Stomach (tissue), 8 donors: ENCODE measurements at regions not wholly inside any gene's neighbourhood (a gene's known extent, or its start where the extent isn't known, plus 50 kb on each side); places are given as distances from the start of the nearest gene placed in this dataset.

Source experiments
- DNase-seq, 2 donors: peaks; one replicate each; pipeline versions ENCODE4 v3.0.0 to v3.0.0-alpha.2; 2013 to 2019
- H3K27ac ChIP-seq, 5 donors: fragments of 200-600 bp in 4 of 5; sonication (generic) in 4 of 5; one replicate each; pipeline ENCODE4 v1.5.1; 2013 to 2019; ENCODE audit warnings: mild to moderate bottlenecking in 1 of 5, moderate library complexity in 1 of 5
- H3K27me3 ChIP-seq, 3 donors: fragments of 200-600 bp; sonication (generic); one replicate each; pipeline ENCODE4 v1.5.1; 2017 to 2019; ENCODE audit warnings: mixed run types in 1 of 3
- H3K36me3 ChIP-seq, 4 donors: fragments of 200-600 bp; sonication (generic); 1 replicate in 3 of 4; 2 replicates in 1 of 4; pipeline ENCODE4 v1.5.1; 2016 to 2019
- H3K4me1 ChIP-seq, 4 donors: fragments of 200-600 bp; sonication (generic); one replicate each; pipeline ENCODE4 v1.5.1; 2016 to 2019
- H3K4me3 ChIP-seq, 4 donors: fragments of 200-600 bp; sonication (generic) in 3 of 4; one replicate each; pipeline ENCODE4 v1.5.1; 2016 to 2019; ENCODE audit warnings: mild to moderate bottlenecking in 1 of 4
- H3K9me3 ChIP-seq, 4 donors: fragments of 200-600 bp; sonication (generic); one replicate each; pipeline ENCODE4 v1.5.1; 2016 to 2019
- CTCF ChIP-seq, 7 experiments: fragments of 450-650 bp in 4 of 7; fragments of 200-600 bp in 3 of 7; sonication (generic) in 3 of 7; IDR thresholded peaks; one replicate each; pipeline ENCODE4 v1.5.1; 2016 to 2019; ENCODE audit warnings: antibody characterized with exemption in 7 of 7, control low read depth in 2 of 7, mild to moderate bottlenecking in 1 of 7
- EP300 ChIP-seq: sonication (generic); formaldehyde crosslinking; IDR thresholded peaks from one replicate; pipeline ENCODE4 v1.6.1; 2017; ENCODE audit warnings: antibody characterized with exemption
- POLR2A ChIP-seq, 4 donors: fragments of 450-650 bp; IDR thresholded peaks; one replicate each; pipeline ENCODE4 v1.6.1; 2016; ENCODE audit warnings: antibody characterized with exemption in 4 of 4, control low read depth in 2 of 4, mild to moderate bottlenecking in 1 of 4, moderate library complexity in 1 of 4
- POLR2AphosphoS5 ChIP-seq, 3 donors: sonication (generic); formaldehyde crosslinking; IDR thresholded peaks; one replicate each; pipeline ENCODE4 v1.6.1; 2016; ENCODE audit warnings: antibody characterized with exemption in 3 of 3
- WGBS, 5 donors: extraction: QIAGEN DNeasy Blood & Tissue Kit in 3 of 5; methylation state at CpG; one replicate each; pipeline versions ENCODE4 v1.1.5 to v1.1.7; 2013 to 2018; 5-methylcytosine and 5-hydroxymethylcytosine counted together
- intact Hi-C: fragments of 100-400 bp; cut with DNase I; formaldehyde crosslinking; loops from one replicate; pipeline ENCODE4 v1.15.1; 2023; ENCODE audit warnings: low total_unique reads
- donor health status: healthy with polysubstance abuse.
- donor health status: Bipolar disorder and iron deficiency.
- donor health status: healthy.

- Histone ChIP-seq H3K4me1 (peaks cover 0 to 5% (median 0%) of the 10 kb centered on the region in 4 donors), H3K27me3 (no peaks in the 10 kb centered on the region), H3K4me3 (no peak overlapping the region), H3K27ac (no peak overlapping the region), H3K9me3 (no peaks in the 10 kb centered on the region), H3K36me3 (no peaks in the 10 kb centered on the region)
- intact Hi-C loops, result no loop called here
- WGBS, 5 donors, result 59 to 74% (median 69%) methylated on average over 4 of the region's 4 CpGs
- no peak for TF ChIP-seq POLR2A (IDR thresholded peaks at IDR 0.05)
- TF ChIP-seq EP300, result no peak
- TF ChIP-seq CTCF (IDR thresholded peaks at IDR 0.05), result no peak
- TF ChIP-seq POLR2AphosphoS5 (IDR thresholded peaks at IDR 0.05), result no peak
- DNase-seq, result no peak
Measured at GRCh38 chr7:25295387-25295786, 67.1 kb upstream of the NPVF start.

GRCh38 chr7:25296086-25296485 lies 67.8 kb upstream of the NPVF start:
- no peaks in the 10 kb centered on the region for H3K9me3 ChIP-seq
- DNase-seq, result no peak
- H3K27me3 ChIP-seq, result no peaks in the 10 kb centered on the region
- no peak overlapping the region for H3K27ac ChIP-seq
- TF ChIP-seq POLR2AphosphoS5 (IDR thresholded peaks at IDR 0.05) (no peak), CTCF (IDR thresholded peaks at IDR 0.05) (no peak), EP300 (no peak), POLR2A (IDR thresholded peaks at IDR 0.05) (no peak)
- H3K4me3 ChIP-seq, result no peak overlapping the region
- 92 to 100% (median 99%) methylated on average over 3 of the region's 3 CpGs for WGBS, 5 donors
- no peaks in the 10 kb centered on the region for H3K36me3 ChIP-seq
- H3K4me1 ChIP-seq, result peaks cover 0 to 5% (median 0%) of the 10 kb centered on the region in 4 donors
- intact Hi-C loops, result no loop called here

- H3K27me3 ChIP-seq, result no peaks in the 10 kb centered on the region
- intact Hi-C loops, result no loop called here
- H3K27ac ChIP-seq, result no peak overlapping the region
- 56 to 87% (median 76%) methylated on average over 1 of the region's 1 CpG for WGBS, 5 donors
- no peaks in the 10 kb centered on the region for H3K9me3 ChIP-seq
- peaks cover 0 to 5% (median 0%) of the 10 kb centered on the region in 4 donors for H3K4me1 ChIP-seq
- TF ChIP-seq POLR2A (IDR thresholded peaks at IDR 0.05), result no peak
- TF ChIP-seq CTCF (IDR thresholded peaks at IDR 0.05), result no peak
- TF ChIP-seq EP300, result no peak
- no peak for TF ChIP-seq POLR2AphosphoS5 (IDR thresholded peaks at IDR 0.05)
- H3K4me3 ChIP-seq, result no peak overlapping the region
- DNase-seq, result no peak
- no peaks in the 10 kb centered on the region for H3K36me3 ChIP-seq
Measured at GRCh38 chr7:25297278-25297677, 69.0 kb upstream of the NPVF start.

GRCh38 chr7:25303281-25304181 lies 75.2 kb upstream of the NPVF start:
- peak in 1 of 2 donors; percentile 71 for DNase-seq
- Histone ChIP-seq H3K27me3 (no peaks in the 10 kb centered on the region), H3K36me3 (no peaks in the 10 kb centered on the region), H3K4me3 (no peak overlapping the region), H3K4me1 (peaks cover 0 to 17% (median 4%) of the 10 kb centered on the region in 4 donors), H3K9me3 (no peaks in the 10 kb centered on the region), H3K27ac (peak overlapping the region in 2 of 5 donors; percentile 34 to 39)
- intact Hi-C loops, result no loop called here
- TF ChIP-seq CTCF (IDR thresholded peaks at IDR 0.05) (no peak), POLR2AphosphoS5 (IDR thresholded peaks at IDR 0.05) (peak in 1 of 3 donors; percentile 46)
- WGBS, 5 donors, result 43 to 57% (median 49%) methylated on average over 3 of the region's 3 CpGs
